ENCODE measurements at regions not wholly inside any gene's neighbourhood (a gene's known extent, or its start where the extent isn't known, plus 50 kb on each side); places are given as distances from the start of the nearest gene placed in this dataset.

DNA sequence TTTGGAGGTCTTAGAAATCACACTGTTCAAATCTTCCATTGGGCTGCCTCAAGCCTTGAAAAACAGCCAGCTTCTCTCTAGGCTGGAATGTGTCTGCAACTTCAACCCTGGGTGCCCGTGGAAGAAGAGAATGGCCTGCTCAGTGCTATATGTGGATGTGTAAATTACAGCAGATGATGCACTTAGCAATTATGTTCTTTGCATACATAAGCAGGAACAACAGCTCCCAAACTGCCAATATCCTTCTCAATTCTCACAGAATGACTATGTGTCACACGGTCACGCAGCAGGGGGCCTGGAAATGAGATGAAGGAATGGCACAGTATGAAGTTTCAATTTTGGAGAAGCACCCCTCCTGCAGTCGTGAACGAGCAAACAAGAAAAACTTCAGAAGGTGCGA, 175.2 kb upstream of the SMARCA2 start:
- no peaks in the 10 kb centered on the region for H3K4me1 Mint-ChIP-seq (ENCODE audit: low read depth)
- no peaks in the 10 kb centered on the region for H3K27me3 Mint-ChIP-seq (ENCODE audit: low read depth)
- H3K27ac Mint-ChIP-seq = no peak overlapping the region
- H3K4me3 Mint-ChIP-seq = no peak overlapping the region
- no peaks in the 10 kb centered on the region for H3K9me3 Mint-ChIP-seq
- H3K36me3 Mint-ChIP-seq (ENCODE audit: low read depth) = no peaks in the 10 kb centered on the region

- Mint-ChIP-seq H3K27ac (no peak overlapping the region), H3K4me3 (no peak overlapping the region), H3K36me3 (ENCODE audit: low read depth) (no peaks in the 10 kb centered on the region), H3K9me3 (peaks cover 5% of the 10 kb centered on the region), H3K4me1 (ENCODE audit: low read depth) (peaks cover 1% of the 10 kb centered on the region), H3K27me3 (ENCODE audit: low read depth) (peaks cover 3% of the 10 kb centered on the region)
These were observed 169.7 kb upstream of the SMARCA2 start for GRCh38 chr9:1845425-1845824.

DNA sequence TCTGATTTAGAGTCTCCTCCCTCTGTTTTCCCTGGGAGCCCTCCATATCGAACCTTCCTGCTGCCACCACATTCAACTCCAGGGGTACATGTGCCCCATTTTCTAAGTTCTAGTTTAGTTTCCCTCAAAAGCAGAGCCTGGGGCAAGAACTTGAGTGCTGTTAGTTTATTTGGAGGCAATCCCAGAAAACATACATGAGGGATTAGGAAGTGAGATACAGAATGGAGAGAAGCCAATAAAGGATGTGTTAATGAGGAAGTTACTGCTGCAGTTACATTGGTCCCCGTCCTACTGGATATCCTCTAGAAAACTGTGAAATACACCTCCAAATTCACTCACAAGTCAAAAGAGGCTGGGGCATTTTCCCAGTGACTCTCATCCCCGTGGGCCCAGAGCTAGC, 159.4 kb upstream of the SMARCA2 start:
- H3K9me3 Mint-ChIP-seq = no peaks in the 10 kb centered on the region
- no peaks in the 10 kb centered on the region for H3K36me3 Mint-ChIP-seq (ENCODE audit: low read depth)
- peaks cover 4% of the 10 kb centered on the region for H3K27me3 Mint-ChIP-seq (ENCODE audit: low read depth)
- H3K4me3 Mint-ChIP-seq = no peak overlapping the region
- H3K27ac Mint-ChIP-seq = no peak overlapping the region
- H3K4me1 Mint-ChIP-seq (ENCODE audit: low read depth) = no peaks in the 10 kb centered on the region

GRCh38 chr9:1857808-1858207, 157.3 kb upstream of the SMARCA2 start:
- no peaks in the 10 kb centered on the region for H3K4me1 Mint-ChIP-seq (ENCODE audit: low read depth)
- H3K27me3 Mint-ChIP-seq (ENCODE audit: low read depth) = peaks cover 4% of the 10 kb centered on the region
- H3K9me3 Mint-ChIP-seq = no peaks in the 10 kb centered on the region
- H3K27ac Mint-ChIP-seq = no peak overlapping the region
- no peaks in the 10 kb centered on the region for H3K36me3 Mint-ChIP-seq (ENCODE audit: low read depth)
- H3K4me3 Mint-ChIP-seq = no peak overlapping the region

GRCh38 chr9:1869843-1870242, 145.3 kb upstream of the SMARCA2 start:
- H3K27ac Mint-ChIP-seq = no peak overlapping the region
- peaks cover 45% of the 10 kb centered on the region for H3K27me3 Mint-ChIP-seq (ENCODE audit: low read depth)
- no peaks in the 10 kb centered on the region for H3K4me1 Mint-ChIP-seq (ENCODE audit: low read depth)
- no peaks in the 10 kb centered on the region for H3K9me3 Mint-ChIP-seq
- no peaks in the 10 kb centered on the region for H3K36me3 Mint-ChIP-seq (ENCODE audit: low read depth)
- H3K4me3 Mint-ChIP-seq = no peak overlapping the region

- H3K9me3 Mint-ChIP-seq = no peaks in the 10 kb centered on the region
- H3K27me3 Mint-ChIP-seq (ENCODE audit: low read depth) = peaks cover 42% of the 10 kb centered on the region
- peaks cover 6% of the 10 kb centered on the region for H3K4me1 Mint-ChIP-seq (ENCODE audit: low read depth)
- no peaks in the 10 kb centered on the region for H3K36me3 Mint-ChIP-seq (ENCODE audit: low read depth)
- no peak overlapping the region for H3K27ac Mint-ChIP-seq
- no peak overlapping the region for H3K4me3 Mint-ChIP-seq
These were observed 144.2 kb upstream of the SMARCA2 start for GRCh38 chr9:1870915-1871314.

DNA sequence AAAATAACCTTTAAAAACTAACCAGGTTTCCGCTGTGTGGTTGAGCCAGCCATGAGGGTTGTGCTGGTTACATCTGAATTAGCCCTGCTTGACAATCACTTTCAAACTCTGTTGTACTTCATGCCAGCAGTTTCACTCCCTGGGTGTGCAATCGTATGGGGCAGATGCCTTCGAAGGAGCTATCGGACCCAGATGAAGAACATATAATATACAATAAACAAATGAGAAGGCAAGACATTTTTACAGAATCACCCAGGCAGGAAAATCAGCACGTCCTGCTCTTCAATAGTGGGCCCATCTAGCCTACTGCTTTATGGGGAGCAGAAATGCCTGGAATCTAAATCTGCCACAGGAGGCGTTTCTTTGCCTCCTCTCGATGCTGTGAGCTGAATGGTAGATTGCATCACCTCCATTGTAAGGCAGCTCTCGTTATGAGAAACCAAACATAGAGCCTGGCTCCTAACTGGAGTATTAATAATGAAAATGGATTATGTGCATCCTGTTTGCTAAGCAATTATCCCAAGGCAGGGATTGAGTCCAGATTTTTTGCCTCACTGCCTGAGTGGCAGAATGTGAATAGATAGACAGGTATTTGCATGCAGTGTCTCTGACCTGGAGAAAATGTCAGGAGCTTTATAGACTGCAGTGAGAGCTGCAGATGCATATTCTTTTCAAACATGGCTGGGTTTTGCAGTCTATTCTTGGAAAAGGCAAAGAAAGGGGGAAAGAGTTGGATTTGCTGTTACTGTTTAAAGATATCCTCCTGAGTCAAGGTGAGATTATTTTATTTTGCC, 143.3 kb upstream of the SMARCA2 start:
- Mint-ChIP-seq H3K27ac (no peak overlapping the region), H3K36me3 (ENCODE audit: low read depth) (no peaks in the 10 kb centered on the region), H3K27me3 (ENCODE audit: low read depth) (peaks cover 33% of the 10 kb centered on the region)

DNA sequence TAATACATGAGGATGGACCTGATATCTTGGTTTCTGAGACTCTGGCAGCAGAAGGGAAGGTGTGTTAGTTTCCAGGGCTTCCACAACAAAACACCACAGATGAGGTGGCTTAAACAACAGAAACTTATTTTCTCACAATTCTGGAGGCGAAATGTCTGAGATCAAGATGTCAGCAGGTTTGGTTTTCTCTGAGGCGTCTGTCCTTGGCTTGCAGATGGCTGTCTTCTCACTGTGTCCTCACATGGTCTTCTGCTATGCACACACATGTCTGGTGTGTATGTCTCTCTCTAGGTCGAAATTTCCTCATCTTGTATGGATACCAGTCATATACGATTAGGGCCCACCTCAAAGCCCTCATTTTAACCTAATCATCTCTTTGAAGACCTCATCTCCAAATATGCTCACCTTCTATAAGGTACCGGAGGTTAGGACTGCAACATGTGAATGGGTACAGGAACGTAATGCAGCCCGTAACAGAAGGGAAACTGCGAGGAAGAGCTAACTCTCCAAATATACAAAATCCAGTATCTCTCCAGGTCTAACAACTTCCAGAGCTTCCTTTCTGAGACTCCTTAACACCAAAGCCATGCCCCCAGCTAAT, 139.8 kb upstream of the SMARCA2 start:
- Mint-ChIP-seq H3K36me3 (ENCODE audit: low read depth) (no peaks in the 10 kb centered on the region), H3K27ac (no peak overlapping the region), H3K4me1 (ENCODE audit: low read depth) (peaks cover 12% of the 10 kb centered on the region), H3K4me3 (no peak overlapping the region), H3K9me3 (no peaks in the 10 kb centered on the region), H3K27me3 (ENCODE audit: low read depth) (peaks cover 4% of the 10 kb centered on the region)

More for the DNA sequence above, 143.3 kb upstream of the SMARCA2 start:
- H3K9me3 Mint-ChIP-seq = no peaks in the 10 kb centered on the region
- H3K4me3 Mint-ChIP-seq = no peak overlapping the region
- H3K4me1 Mint-ChIP-seq (ENCODE audit: low read depth) = peaks cover 10% of the 10 kb centered on the region

DNA sequence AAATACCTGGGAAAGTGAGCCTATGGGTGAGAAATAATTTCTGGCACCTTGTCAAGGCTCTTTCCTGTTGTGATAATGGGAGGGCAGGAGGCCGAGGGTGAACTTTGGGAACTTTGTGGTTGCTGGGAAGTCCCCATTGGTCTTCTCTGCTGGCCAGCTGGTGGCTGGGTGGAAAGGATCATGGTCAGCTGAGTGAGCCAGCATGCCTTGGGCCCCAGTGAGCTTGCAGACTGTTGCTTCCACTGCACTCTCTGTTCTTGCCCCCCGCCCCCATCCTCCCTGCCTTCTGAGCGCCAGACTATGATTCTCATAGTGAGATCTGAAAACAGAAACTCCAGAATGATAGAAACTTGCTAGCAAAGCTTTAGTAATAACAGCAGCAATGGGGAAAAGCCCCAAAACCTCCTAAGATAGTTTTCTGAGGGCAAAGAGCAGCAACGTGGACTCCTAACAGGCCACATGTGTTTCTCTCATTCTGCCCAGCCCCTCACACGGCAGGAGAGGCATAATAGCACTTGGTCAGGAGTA, 139.2 kb upstream of the SMARCA2 start:
- Mint-ChIP-seq H3K4me3 (no peak overlapping the region), H3K4me1 (ENCODE audit: low read depth) (peaks cover 12% of the 10 kb centered on the region), H3K27ac (peak overlapping the region; percentile 76), H3K9me3 (no peaks in the 10 kb centered on the region), H3K36me3 (ENCODE audit: low read depth) (no peaks in the 10 kb centered on the region), H3K27me3 (ENCODE audit: low read depth) (peaks cover under 1% of the 10 kb centered on the region)

- peaks cover 12% of the 10 kb centered on the region for H3K4me1 Mint-ChIP-seq (ENCODE audit: low read depth)
- H3K9me3 Mint-ChIP-seq = no peaks in the 10 kb centered on the region
- no peak overlapping the region for H3K27ac Mint-ChIP-seq
- no peaks in the 10 kb centered on the region for H3K36me3 Mint-ChIP-seq (ENCODE audit: low read depth)
- H3K27me3 Mint-ChIP-seq (ENCODE audit: low read depth) = no peaks in the 10 kb centered on the region
- no peak overlapping the region for H3K4me3 Mint-ChIP-seq
These were observed 138.2 kb upstream of the SMARCA2 start for GRCh38 chr9:1876891-1877496.

DNA sequence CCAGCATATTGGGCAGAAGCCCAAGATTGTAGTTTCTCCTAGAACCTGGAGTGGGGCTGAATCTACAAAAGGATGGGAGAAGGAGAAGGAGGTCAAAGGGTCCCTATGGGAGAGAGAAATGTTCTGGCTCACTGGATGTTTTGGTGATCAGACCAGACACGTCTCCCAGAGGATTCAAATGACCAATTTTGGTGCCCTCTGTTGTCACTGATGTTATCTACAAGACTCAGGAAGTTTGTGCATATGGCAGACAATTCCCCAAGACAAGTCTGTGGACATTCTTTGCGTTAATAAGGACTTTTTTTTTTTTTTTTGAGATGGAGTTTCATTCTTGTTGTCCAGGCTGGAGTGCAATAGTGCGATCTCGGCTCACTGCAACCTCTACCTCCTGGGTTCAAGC, 137.2 kb upstream of the SMARCA2 start:
- Mint-ChIP-seq H3K4me3 (no peak overlapping the region), H3K9me3 (no peaks in the 10 kb centered on the region), H3K27me3 (ENCODE audit: low read depth) (no peaks in the 10 kb centered on the region), H3K27ac (no peak overlapping the region), H3K36me3 (ENCODE audit: low read depth) (no peaks in the 10 kb centered on the region), H3K4me1 (ENCODE audit: low read depth) (peaks cover 12% of the 10 kb centered on the region)

GRCh38 chr9:1878811-1879210, 136.3 kb upstream of the SMARCA2 start:
- H3K9me3 Mint-ChIP-seq = no peaks in the 10 kb centered on the region
- H3K4me3 Mint-ChIP-seq = no peak overlapping the region

DNA sequence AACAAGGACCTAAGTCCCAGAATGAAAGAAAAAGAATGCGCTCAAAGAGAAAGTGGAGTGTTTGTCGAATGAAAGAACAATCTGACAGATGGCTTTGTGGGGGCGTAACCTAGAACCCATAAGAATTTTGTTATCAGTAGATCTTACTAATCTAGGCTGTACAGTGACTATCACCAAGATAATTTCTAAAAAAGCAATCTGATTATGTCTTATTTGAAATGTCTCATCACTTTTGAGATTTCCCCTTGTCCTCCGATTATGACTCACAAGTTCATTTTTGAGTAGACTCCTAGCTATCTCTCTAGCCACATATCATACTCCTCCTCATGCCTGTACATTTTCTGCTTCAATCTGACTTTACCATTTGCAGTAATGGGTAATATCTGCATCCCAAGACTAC, 135.6 kb upstream of the SMARCA2 start:
- Mint-ChIP-seq H3K4me1 (ENCODE audit: low read depth) (peaks cover 12% of the 10 kb centered on the region), H3K4me3 (no peak overlapping the region), H3K9me3 (no peaks in the 10 kb centered on the region), H3K36me3 (ENCODE audit: low read depth) (no peaks in the 10 kb centered on the region), H3K27ac (no peak overlapping the region), H3K27me3 (ENCODE audit: low read depth) (no peaks in the 10 kb centered on the region)

More at GRCh38 chr9:1878811-1879210, 136.3 kb upstream of the SMARCA2 start:
- Mint-ChIP-seq H3K36me3 (ENCODE audit: low read depth) (no peaks in the 10 kb centered on the region), H3K4me1 (ENCODE audit: low read depth) (peaks cover 12% of the 10 kb centered on the region), H3K27me3 (ENCODE audit: low read depth) (no peaks in the 10 kb centered on the region), H3K27ac (no peak overlapping the region)

DNA sequence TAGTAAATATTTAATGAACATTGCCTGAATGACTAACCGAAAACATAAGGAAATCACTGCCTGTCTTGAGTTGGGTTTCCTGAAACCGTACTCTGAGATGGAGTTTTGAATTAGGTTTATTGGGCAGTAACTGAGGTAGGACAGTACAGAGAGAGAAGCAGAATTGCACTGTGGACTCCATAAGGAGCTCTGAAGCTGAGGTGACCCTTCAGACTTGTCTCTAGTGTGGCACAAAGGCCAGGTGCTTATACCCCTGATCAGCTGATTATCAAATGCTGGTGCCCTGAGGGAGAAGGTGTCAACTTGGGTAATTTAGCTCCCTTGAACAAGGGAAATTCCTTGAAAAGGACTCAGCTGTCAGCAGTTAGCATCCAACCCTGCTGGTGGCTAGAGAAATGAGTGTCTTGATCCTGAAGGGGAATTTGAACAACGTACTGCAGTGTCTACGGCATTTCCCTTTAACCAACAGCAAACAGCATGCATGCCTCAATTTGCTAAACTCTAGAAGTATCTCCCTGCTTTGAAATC, 135.0 kb upstream of the SMARCA2 start:
- H3K27me3 Mint-ChIP-seq (ENCODE audit: low read depth) = no peaks in the 10 kb centered on the region
- H3K4me3 Mint-ChIP-seq = no peak overlapping the region
- no peaks in the 10 kb centered on the region for H3K36me3 Mint-ChIP-seq (ENCODE audit: low read depth)
- no peak overlapping the region for H3K27ac Mint-ChIP-seq
- peaks cover 12% of the 10 kb centered on the region for H3K4me1 Mint-ChIP-seq (ENCODE audit: low read depth)
- H3K9me3 Mint-ChIP-seq = no peaks in the 10 kb centered on the region

Measured in T-helper 1 cell treated with Interleukin-12 subunit alpha and Interleukin-12 subunit beta and Interleukin-4 antibody, amounts not matched to agents 30 μg/mL and 1 μg/mL, for 36 hours (primary cell).